ENCODE measurements at regions not wholly inside any gene's neighbourhood (a gene's known extent, or its start where the extent isn't known, plus 50 kb on each side); places are given as distances from the start of the nearest gene placed in this dataset.
"Not testable (repeated sequence)": the region's sequence is repeated elsewhere in the genome, so short reads cannot be mapped to it uniquely, and the experiment has no call there.

DNA sequence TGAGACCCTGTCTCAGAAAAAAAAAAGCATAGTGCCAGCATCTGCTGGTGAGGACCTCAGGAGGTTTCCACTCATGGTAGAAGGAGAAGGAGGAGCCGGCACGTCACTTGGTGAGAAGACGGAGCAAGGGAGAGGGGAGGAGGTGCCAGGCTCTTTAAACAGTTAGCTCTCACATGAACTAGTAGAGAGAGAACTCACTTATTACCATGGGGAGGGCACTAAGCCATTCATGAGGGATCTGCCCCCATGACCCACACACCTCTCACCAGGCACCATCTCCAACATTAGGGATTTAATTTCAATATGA, 62.9 kb upstream of the VKORC1L1 start:
- TF ChIP-seq, protein P1, sequence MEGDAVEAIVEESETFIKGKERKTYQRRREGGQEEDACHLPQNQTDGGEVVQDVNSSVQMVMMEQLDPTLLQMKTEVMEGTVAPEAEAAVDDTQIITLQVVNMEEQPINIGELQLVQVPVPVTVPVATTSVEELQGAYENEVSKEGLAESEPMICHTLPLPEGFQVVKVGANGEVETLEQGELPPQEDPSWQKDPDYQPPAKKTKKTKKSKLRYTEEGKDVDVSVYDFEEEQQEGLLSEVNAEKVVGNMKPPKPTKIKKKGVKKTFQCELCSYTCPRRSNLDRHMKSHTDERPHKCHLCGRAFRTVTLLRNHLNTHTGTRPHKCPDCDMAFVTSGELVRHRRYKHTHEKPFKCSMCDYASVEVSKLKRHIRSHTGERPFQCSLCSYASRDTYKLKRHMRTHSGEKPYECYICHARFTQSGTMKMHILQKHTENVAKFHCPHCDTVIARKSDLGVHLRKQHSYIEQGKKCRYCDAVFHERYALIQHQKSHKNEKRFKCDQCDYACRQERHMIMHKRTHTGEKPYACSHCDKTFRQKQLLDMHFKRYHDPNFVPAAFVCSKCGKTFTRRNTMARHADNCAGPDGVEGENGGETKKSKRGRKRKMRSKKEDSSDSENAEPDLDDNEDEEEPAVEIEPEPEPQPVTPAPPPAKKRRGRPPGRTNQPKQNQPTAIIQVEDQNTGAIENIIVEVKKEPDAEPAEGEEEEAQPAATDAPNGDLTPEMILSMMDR (IDR thresholded peaks at IDR 0.05; ENCODE audit: borderline replicate concordance, extremely low read depth, insufficient read depth), result no peak
- Histone ChIP-seq H3K4me3 (ENCODE audit: low read length in 3 of 3) (no peak overlapping the region), H3K27me3 (ENCODE audit: control insufficient read depth, insufficient read depth, low read length) (no peaks in the 10 kb centered on the region), H3K27ac (ENCODE audit: low read depth in 2 of 2, low read length in 2 of 2) (no peak overlapping the region), H3K36me3 (ENCODE audit: control insufficient read depth in 2 of 3, insufficient read depth in 3 of 3, low read length in 3 of 3) (no peaks in the 10 kb centered on the region), H3K9me3 (ENCODE audit: control insufficient read depth in 2 of 3, insufficient read depth in 1 of 3, low read length in 3 of 3) (no peaks in the 10 kb centered on the region), H3K4me1 (ENCODE audit: control insufficient read depth in 2 of 3, insufficient read depth in 2 of 3, low read depth in 1 of 3, low read length in 3 of 3) (no peaks in the 10 kb centered on the region), H3K9ac (ENCODE audit: low read length in 3 of 3) (no peak overlapping the region)
- no peak for DNase-seq
- FAIRE-seq, result no peak
- intact Hi-C loops (cut with DNase I), result no loop called here

GRCh38 chr7:65812281-65812680, 60.6 kb upstream of the VKORC1L1 start:
- no peaks in the 10 kb centered on the region for H3K36me3 ChIP-seq (ENCODE audit: control insufficient read depth in 2 of 3, insufficient read depth in 3 of 3, low read length in 3 of 3)
- FAIRE-seq, result no peak
- no peak overlapping the region for H3K27ac ChIP-seq (ENCODE audit: low read depth in 2 of 2, low read length in 2 of 2)
- no peaks in the 10 kb centered on the region for H3K4me1 ChIP-seq (ENCODE audit: control insufficient read depth in 2 of 3, insufficient read depth in 2 of 3, low read depth in 1 of 3, low read length in 3 of 3)
- intact Hi-C loops (cut with DNase I), result no loop called here
- no peaks in the 10 kb centered on the region for H3K27me3 ChIP-seq (ENCODE audit: control insufficient read depth, insufficient read depth, low read length)
- DNase-seq, result no peak
- no peaks in the 10 kb centered on the region for H3K9me3 ChIP-seq (ENCODE audit: control insufficient read depth in 2 of 3, insufficient read depth in 1 of 3, low read length in 3 of 3)
- TF ChIP-seq, protein P1 (IDR thresholded peaks at IDR 0.05; ENCODE audit: borderline replicate concordance, extremely low read depth, insufficient read depth), result no peak
- H3K9ac ChIP-seq (ENCODE audit: low read length in 3 of 3), result no peak overlapping the region
- H3K4me3 ChIP-seq (ENCODE audit: low read length in 3 of 3), result no peak overlapping the region

GRCh38 chr7:65814556-65815167, 58.2 kb upstream of the VKORC1L1 start:
- H3K27me3 ChIP-seq (ENCODE audit: control insufficient read depth, insufficient read depth, low read length); H3K4me3 ChIP-seq (ENCODE audit: low read length in 3 of 3); H3K9ac ChIP-seq (ENCODE audit: low read length in 3 of 3); intact Hi-C loops (cut with DNase I); H3K9me3 ChIP-seq (ENCODE audit: control insufficient read depth in 2 of 3, insufficient read depth in 1 of 3, low read length in 3 of 3); H3K4me1 ChIP-seq (ENCODE audit: control insufficient read depth in 2 of 3, insufficient read depth in 2 of 3, low read depth in 1 of 3, low read length in 3 of 3); H3K36me3 ChIP-seq (ENCODE audit: control insufficient read depth in 2 of 3, insufficient read depth in 3 of 3, low read length in 3 of 3); H3K27ac ChIP-seq (ENCODE audit: low read depth in 2 of 2, low read length in 2 of 2); FAIRE-seq; DNase-seq: not testable (repeated sequence)

DNA sequence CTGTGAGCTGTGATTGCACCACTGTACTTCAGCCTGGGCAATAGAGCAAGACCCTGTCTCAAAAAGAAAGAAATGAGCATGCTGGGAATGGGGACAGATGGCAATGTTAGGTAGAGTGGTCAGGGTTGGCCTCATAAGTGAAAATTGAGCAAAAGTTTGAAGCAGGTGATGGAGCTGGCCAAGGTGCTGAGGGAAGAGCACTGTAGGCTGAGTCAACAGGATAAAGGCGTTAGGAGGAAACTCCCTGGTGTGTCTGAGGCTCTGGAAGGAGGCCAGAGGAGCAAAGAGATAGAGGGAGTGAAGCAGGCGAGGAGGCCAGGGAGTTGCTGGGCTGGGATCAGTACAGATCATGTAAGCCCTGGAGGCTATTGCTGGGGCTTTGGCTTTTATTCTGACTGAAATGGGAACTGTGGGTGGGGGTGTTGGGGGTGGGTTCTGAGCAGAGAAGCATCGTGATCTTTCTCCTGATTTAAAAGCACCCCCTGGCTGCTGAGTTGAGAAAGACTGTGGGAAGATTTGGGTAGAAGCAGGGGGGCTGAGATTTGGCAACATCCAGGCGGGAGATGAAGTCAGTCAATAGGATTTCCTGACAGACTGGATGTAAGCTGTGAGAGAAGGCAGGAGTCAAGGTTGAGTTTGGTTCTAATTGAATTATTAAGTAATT, 52.5 kb upstream of the VKORC1L1 start:
- Histone ChIP-seq H3K36me3 (ENCODE audit: control insufficient read depth in 2 of 3, insufficient read depth in 3 of 3, low read length in 3 of 3) (peaks cover 0 to 1% (median 0%) of the 10 kb centered on the region in 3 donors), H3K27me3 (ENCODE audit: control insufficient read depth, insufficient read depth, low read length) (no peaks in the 10 kb centered on the region), H3K9ac (ENCODE audit: low read length in 3 of 3) (no peak overlapping the region), H3K9me3 (ENCODE audit: control insufficient read depth in 2 of 3, insufficient read depth in 1 of 3, low read length in 3 of 3) (no peaks in the 10 kb centered on the region), H3K27ac (ENCODE audit: low read depth in 2 of 2, low read length in 2 of 2) (no peak overlapping the region), H3K4me3 (ENCODE audit: low read length in 3 of 3) (no peak overlapping the region), H3K4me1 (ENCODE audit: control insufficient read depth in 2 of 3, insufficient read depth in 2 of 3, low read depth in 1 of 3, low read length in 3 of 3) (no peaks in the 10 kb centered on the region)
- TF ChIP-seq, protein P1 (IDR thresholded peaks at IDR 0.05; ENCODE audit: borderline replicate concordance, extremely low read depth, insufficient read depth), result no peak
- intact Hi-C loops (cut with DNase I), result no loop called here
- no peak for FAIRE-seq
- peak in 1 of 5 donors; percentile 7 for DNase-seq
